GM21723 (cell line): ENCODE measurements at regions not wholly inside any gene's neighbourhood (a gene's known extent, or its start where the extent isn't known, plus 50 kb on each side); places are given as distances from the start of the nearest gene placed in this dataset.
"Not testable (repeated sequence)": the region's sequence is repeated elsewhere in the genome, so short reads cannot be mapped to it uniquely, and the experiment has no call there.

Experiments used
- ATAC-seq: cut with Tn5 transposase; IDR thresholded peaks from one replicate; pipeline ENCODE4 v1.9.1; 2021; ENCODE audit warnings: mild to moderate bottlenecking, moderate library complexity; ENCODE audit not compliant: unreplicated experiment

DNA sequence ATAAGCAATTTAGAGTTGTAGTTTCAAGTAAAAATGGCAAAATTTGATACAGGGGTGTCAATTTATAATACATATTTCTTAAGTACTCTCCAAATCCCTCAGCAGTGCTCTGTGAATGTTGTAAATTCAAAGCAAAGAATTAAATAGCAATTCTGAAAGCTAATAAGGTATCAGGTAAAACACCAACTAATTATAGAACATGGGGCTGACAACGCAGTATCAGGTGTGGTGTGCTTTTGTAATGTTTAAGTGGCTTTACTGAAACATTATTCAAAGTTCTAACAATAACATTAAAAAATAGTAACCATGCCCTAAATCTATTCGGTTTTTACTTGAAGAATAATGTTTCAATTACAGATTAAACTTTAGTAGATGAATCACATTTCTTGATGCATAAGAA is 1271.2 kb upstream of the ADGRL2 start:
- ATAC-seq, result no peak

DNA sequence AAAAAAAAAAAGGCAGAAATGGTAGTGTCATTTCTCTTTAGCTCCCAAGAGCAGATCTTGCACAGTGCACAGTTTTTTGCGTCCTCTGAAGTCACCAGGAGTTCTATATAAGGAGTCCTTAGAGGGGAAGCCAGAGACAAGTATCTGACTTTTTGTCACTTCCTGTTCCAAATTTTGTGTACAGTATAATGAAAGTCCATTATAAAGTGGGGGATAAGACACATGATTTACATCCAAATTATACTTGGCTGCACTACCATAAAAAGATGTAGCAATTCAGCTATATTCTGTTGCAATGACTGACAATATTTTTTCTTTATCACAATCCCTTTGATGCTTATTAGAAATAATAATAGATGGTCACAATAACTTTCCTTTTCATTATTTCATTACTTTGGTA is 1276.9 kb upstream of the ADGRL2 start:
- no peak for ATAC-seq

DNA sequence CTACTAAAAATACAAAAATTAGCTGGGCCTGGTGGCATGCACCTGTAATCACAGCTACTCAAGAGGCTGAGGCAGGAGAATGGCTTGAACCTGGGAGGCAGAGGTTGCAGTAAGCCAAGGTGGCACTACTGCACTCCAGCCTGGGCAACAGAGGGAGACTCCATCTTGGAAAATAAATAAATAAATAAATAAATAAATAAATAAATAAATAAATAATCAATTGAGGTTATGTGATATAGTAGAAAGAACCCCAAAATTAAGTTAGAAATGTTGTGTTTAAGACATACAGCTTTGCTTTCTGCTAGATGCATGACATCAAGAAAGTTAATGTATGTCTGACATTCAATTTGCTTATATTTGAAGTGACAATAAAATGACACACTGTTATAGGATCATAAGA is 1277.7 kb upstream of the ADGRL2 start:
- not testable (repeated sequence) for ATAC-seq

- ATAC-seq, result no peak
Measured at GRCh38 chr1:80520949-80521348, 1279.8 kb upstream of the ADGRL2 start.

DNA sequence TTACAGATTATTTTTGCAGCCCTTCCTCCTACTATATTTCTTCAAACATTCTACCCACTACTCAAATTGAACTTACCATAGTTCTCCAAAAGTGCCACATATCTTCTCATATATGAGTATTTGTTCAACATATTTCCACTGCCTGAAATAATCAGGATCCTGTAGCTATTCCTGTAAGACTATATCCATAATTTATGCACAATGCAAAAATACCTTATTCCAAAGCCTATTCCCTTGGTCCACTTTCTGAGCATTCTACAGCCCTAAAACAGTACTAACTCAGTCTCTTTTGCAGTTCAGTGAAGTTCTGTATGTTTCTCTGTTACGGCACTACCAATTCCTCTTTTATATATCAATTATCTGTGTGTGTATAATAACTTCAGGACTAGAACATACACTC is 1283.7 kb upstream of the ADGRL2 start:
- no peak for ATAC-seq

- ATAC-seq, result no peak
Measured at GRCh38 chr1:80509965-80510522, 1290.7 kb upstream of the ADGRL2 start.

DNA sequence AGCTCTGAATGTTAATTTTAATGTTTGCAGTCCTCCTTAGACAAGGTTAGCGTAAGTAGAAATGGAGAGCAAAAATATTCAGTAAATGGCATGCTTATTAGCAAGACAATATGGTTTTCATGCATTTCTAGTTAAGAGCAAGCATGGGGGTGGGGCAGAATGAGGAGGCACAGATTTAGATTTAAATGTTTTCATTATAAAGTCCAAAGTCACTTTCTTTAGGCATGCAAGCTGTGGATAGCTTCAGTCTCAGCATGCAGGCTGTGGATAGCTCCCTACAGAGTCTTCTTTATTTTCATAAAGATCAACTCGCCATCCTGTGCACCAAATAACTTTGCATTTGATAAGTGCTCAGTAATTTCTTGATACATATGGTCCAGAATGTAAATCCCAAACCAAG is 1294.5 kb upstream of the ADGRL2 start:
- ATAC-seq, result no peak

GRCh38 chr1:80498673-80499072 is 1302.1 kb upstream of the ADGRL2 start:
- no peak for ATAC-seq

- ATAC-seq, result no peak
Measured at GRCh38 chr1:80495806-80496205, 1304.9 kb upstream of the ADGRL2 start.

DNA sequence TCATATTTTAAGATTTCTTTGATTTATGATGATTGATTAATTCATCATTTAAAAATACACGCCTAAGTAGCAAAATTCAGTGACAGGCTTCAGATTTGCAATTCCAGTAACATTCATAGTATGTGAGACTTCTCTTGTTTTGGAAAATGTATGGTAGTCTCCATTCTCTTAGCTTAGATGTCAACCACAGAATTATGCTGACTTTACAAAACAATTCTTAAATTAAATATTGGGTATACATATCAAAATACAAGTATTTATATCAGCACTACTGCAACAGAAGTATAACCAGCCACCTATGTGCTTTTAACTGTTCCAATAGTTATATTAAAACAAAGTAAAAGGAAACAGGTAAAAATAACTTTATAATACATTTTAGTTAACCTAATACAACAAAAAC is 1328.6 kb upstream of the ADGRL2 start:
- ATAC-seq, result no peak

GRCh38 chr1:80468356-80468755 is 1332.4 kb upstream of the ADGRL2 start:
- no peak for ATAC-seq

- no peak for ATAC-seq
Measured at GRCh38 chr1:80462006-80462405, 1338.7 kb upstream of the ADGRL2 start.

DNA sequence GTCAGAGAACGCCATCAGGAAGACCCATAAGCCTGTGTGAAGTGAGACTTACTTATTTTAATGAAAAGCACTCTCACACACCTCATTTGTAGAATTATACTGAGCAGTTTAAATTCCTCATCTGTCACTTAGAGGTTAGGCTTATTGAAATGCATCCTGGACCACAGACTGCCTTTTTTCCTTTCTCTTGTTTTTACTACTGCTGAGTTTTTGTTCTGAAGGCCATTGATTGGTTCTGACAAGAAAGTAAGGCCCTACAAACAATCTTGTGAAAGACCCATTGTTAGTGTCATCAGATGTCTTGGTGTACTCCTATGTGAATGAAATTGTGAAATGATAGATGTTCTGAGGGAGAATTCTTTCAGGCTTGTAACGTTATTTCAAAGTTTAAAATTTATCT is 1343.3 kb upstream of the ADGRL2 start:
- no peak for ATAC-seq

DNA sequence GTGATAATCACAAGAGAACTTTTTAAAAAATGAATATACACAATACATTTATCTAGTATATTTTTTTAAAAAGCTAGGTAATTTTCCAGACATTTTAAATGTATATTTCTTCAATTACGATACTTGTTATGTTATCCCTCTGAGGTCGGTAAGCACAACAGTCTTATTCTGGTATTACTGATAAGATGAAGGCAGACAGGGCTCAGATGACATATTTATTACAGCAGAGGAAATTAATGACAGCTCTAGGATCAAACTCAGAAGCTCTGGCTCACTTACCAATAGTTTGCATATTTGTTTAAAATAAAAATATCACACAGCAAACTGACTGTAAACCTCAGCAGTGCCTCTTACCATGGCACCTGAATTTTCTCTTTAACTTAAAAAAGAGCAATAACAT is 1347.0 kb upstream of the ADGRL2 start:
- ATAC-seq, result no peak

- no peak for ATAC-seq
Measured at GRCh38 chr1:80450711-80451110, 1350.0 kb upstream of the ADGRL2 start.

GRCh38 chr1:80448081-80448480 is 1352.7 kb upstream of the ADGRL2 start:
- no peak for ATAC-seq

DNA sequence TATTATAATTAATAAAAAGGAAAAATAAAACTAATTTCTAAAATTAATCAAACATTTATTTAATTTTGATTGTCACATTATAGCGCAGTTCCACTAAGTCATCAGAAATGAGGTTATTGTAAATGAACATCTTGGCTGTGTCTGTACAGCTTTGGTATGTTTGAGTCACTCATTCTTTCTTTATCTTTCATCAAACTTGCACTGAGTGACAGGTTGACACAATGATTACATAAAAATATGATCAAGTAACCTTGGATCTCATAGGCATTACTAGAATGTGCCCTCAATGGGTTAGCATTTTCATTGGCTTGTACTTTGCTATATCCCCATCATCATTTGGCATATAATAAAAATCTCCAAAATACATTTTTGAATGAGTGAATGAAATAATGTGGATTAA is 1353.2 kb upstream of the ADGRL2 start:
- no peak for ATAC-seq

GRCh38 chr1:80445033-80445432 is 1355.7 kb upstream of the ADGRL2 start:
- no peak for ATAC-seq

DNA sequence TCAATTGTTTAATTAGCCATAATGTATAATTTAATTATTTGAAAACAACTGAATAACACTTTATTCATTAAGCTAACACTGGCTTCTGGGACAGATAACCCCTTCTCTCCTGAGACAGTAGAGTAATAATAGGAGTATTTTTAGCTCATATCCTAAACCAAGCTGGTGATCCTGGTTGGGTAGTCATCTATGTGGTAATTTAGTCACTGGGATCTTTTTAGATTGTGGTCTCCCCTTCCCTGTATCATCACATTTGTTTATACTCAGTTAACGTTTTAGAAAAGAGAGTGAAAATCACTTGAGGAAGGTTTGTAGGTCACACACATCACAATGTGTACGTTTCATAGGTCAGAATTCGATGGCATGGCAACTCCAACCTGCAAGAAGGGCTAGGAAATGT is 1356.6 kb upstream of the ADGRL2 start:
- no peak for ATAC-seq

- ATAC-seq, result no peak
Measured at GRCh38 chr1:80441664-80442063, 1359.1 kb upstream of the ADGRL2 start.

- ATAC-seq, result no peak
Measured at GRCh38 chr1:80436851-80437250, 1363.9 kb upstream of the ADGRL2 start.

- no peak for ATAC-seq
Measured at GRCh38 chr1:80427881-80428280, 1372.9 kb upstream of the ADGRL2 start.

DNA sequence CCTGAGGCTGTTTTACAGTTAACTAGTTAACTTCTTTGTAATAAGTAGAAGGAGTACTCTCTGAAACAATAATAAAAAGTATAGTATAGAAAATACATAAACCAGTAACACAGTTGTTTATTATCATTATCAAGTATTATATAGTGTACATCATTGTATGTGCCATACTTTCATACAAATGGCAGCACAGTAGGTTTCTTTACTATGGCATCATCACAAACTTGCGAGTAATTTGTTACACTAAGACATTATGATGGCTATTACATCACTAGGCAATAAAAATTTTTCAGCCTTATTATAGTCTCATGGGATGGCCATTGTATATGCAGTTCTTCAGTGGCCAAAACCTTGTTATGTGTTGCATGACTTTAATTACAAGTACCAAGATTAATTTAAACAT is 1376.5 kb upstream of the ADGRL2 start:
- no peak for ATAC-seq

GRCh38 chr1:80418134-80418533 is 1382.6 kb upstream of the ADGRL2 start:
- ATAC-seq, result no peak
